ENCODE measurements at regions not wholly inside any gene's neighbourhood (a gene's known extent, or its start where the extent isn't known, plus 50 kb on each side); places are given as distances from the start of the nearest gene placed in this dataset.

- DNase-seq (ENCODE audit: low read depth) = no peak
Measured at GRCh38 chr9:124179196-124180071, 78.3 kb upstream of the NEK6 start.

GRCh38 chr9:124180557-124180956 is 77.2 kb upstream of the NEK6 start:
- DNase-seq (ENCODE audit: low read depth) = no peak

GRCh38 chr9:124182741-124183140 is 75.0 kb upstream of the NEK6 start:
- DNase-seq (ENCODE audit: low read depth) = no peak

DNA sequence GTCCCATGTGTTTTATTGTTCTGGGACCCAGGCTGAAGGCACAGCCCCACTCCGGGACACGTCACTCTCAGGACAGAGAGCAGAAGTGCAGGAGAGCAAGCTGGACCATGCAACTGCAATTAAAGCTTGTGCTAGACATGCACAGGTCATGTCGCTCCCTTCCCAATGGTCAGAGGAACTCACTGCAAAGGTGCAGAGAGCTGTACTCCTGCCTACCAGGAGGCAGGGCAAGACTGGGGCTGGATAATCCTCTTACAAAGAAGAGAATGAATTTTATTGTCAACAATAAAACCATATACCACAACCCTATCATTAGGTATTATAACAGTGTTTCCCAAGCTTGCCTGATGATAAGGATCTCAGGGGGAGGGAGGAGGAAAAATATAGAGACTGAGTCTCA is 74.0 kb upstream of the NEK6 start:
- no peak for DNase-seq (ENCODE audit: low read depth)

DNA sequence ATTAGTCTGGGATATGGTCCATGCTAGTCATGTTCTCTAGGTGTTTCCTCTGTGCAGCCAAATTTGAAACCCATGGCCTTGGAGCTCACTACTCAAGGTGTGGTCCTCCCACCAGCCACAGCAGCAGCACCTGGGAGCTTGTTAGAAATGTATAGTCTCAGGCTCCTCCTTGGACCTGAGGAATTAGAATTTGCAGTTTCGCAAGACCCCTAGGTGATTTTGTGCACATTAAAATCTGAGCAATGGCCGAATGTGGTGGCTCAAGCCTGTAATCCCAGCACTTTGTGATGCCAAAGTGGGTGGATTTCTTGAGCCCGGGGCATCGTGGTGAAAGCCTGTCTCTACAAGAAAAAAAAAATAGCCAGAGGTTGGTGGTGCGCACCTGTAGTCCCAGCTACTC is 72.3 kb upstream of the NEK6 start:
- DNase-seq (ENCODE audit: low read depth) = no peak

DNA sequence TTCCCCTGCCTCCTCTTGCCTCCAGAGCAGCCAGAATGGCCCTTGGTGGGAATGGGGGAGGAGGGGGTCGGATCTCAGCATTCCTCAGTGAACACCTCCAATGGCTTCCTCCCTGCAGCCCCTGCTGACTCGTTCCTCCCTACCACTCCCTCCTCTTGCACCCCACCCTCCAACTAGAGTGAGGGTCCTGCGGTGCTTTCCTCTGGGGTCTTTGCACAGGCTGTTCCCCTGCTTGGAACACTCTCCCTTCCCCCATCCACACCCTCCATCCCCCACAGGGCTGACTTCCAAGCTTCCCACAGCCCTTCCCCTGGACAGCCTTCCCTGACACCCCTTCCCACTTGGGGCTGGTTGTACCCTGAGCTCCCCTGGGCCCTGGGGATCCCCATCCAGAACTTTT is 70.4 kb upstream of the NEK6 start:
- no peak for DNase-seq (ENCODE audit: low read depth)

DNA sequence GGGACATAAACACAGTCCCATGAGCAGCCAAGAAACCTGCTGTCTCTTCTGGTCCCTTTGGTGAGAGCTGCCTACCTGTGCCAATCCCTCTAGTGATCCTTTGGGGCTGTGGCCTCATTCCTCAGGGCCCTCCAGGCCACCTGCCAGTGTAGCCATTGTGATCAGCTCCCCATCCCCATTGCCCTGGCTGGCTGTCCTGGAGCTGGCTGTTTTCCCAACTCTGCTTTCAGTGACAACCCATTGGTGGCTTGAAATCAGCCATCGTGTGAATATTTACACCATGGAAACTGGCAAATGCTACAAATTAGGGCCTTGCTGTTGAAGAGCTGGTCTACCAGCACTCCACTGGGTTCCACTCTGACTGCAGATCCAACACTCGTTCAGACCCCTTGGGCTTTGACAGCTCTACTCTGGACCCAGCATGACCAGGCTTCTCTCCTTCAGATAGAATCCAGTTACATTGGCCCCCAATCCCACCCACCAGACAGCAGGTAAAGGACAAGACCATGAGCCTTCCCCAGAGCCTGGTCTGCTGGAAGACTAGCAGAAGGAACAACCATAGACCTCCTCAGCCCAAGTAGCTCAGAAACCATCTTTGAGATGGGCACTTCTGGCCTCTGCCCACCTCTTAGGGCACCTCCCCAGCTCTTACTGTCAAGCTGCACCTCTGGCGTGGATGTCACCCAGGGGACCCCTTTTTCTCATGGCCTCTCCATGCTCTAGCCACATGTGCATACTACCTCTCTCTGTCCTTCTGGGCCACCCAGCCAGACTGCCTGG is 69.2 kb upstream of the NEK6 start:
- no peak for DNase-seq (ENCODE audit: low read depth)

DNA sequence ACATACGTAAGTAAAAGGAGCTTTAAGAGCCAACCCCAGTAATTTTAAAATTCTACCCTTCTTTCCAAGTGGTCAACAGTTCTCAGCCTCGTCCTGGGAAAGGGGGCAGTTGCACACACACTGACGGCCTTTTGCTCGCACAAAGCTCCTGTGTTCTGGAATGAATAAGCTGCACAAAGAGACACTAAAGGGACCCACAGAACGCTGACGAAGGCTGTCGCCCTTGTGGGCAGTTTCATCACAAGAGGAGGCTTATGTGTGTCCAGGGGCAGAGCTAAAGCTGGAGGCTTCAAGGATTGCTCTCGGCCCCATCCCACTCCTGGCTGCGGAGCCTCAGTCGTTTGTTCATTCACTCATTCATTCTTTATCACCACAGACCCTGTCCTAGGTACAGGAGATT is 67.0 kb upstream of the NEK6 start:
- no peak for DNase-seq (ENCODE audit: low read depth)

- DNase-seq (ENCODE audit: low read depth) = no peak
Measured at GRCh38 chr9:124191691-124192395, 65.9 kb upstream of the NEK6 start.

GRCh38 chr9:124196814-124197176 is 61.0 kb upstream of the NEK6 start:
- DNase-seq (ENCODE audit: low read depth) = no peak

DNA sequence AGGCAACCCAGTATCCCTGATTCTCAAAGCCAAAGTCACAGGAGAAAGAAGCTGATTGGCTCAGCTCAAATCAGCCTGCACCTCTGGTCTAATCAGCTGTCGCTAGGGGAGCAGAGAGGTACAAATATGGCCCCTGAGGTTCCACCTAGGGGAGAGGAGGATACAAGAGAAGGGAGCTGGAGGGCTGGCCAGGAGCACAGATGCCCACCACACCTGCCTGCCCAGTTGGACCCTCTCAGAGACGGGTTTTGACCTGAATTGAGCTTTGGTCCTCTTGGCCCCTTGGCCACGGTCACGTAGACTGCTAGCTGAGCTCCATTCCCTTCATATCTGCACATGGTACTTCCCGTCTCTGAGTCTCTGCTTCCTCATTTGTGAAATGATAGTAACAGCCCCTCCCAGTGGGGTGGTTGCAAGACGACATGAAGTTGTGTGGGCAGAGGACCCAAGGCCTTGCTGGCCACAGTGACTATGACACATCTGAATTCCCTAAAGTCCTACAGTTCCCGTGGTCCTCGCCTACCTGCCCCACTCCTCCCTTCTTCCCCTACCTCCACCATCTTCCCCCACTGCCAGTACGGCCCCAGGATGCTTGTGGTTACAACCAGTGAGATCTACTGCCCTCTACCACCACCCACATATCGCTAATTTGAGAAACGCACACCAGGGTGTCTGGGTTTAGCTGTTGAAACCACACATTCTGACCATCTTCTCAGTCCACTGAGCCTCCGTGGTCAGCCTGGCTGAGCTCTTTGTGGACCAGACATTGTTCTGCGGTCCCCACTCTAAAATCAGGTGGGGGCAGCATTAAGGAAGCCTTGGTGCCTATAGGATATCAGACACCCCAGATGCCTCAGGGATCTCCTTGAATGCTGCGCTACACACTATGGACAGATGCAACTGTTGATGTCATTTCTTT is 60.3 kb upstream of the NEK6 start:
- no peak for DNase-seq (ENCODE audit: low read depth)

GRCh38 chr9:124198331-124198730 is 59.4 kb upstream of the NEK6 start:
- no peak for DNase-seq (ENCODE audit: low read depth)

DNA sequence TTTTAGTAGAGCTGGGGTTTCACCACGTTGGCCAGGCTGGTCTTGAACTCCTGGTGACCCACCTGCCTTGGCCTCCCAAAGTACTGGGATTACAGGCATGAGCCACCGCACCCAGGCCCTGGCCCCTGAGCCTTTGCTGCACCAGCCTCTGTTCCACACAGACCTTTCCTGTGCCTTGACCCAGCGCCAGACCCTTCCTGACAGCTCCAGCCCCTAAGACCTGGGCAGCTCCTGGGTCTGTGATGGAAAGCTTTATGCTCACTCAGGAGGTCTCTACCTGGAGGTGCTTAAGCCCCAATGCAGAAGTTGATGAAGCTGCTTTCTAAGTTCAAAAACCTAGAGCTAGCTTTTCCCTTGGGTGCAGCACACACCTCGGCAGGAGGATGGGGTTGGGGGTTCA is 58.8 kb upstream of the NEK6 start:
- no peak for DNase-seq (ENCODE audit: low read depth)

- DNase-seq (ENCODE audit: low read depth) = no peak
Measured at GRCh38 chr9:124199474-124199873, 58.3 kb upstream of the NEK6 start.

DNA sequence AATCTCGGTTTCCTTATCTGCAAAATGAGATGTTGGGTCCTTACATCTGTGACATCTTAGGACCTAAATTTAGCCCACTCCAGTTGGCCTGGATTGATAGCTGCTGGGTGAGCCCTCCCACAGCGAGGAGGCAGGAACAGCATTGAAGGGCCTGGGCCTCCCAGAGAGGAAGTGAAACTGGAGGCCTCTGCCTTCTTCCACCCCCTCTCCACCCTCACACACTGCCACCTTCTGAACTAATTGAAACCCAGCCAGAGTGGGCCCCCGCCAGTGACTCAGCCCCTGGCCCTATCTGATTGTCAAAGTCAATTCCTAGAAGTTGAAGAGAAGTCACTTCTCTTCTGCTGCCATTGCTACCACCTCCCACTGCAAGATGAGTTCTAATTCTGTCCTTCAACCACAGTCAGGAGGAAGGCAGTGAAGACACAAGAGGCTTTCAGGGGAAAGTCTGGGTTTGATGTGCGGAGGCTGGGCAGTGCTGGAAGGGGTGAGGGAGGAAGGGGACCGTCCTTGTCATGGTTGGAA is 55.2 kb upstream of the NEK6 start:
- no peak for DNase-seq (ENCODE audit: low read depth)

- DNase-seq (ENCODE audit: low read depth) = no peak
Measured at GRCh38 chr9:124205686-124206352, 51.9 kb upstream of the NEK6 start.

- no peak for DNase-seq (ENCODE audit: low read depth)
Measured at GRCh38 chr9:124206391-124206790, 51.4 kb upstream of the NEK6 start.

Measured in T follicular helper cell (primary cell).